EL (cell line): ENCODE measurements at regions not wholly inside any gene's neighbourhood (a gene's known extent, or its start where the extent isn't known, plus 50 kb on each side); places are given as distances from the start of the nearest gene placed in this dataset.

Experiments
- DNase-seq: peaks from one replicate; pipeline ENCODE4 v3.0.0-alpha.2; 2016

- DNase-seq, result no peak
These were observed 187.0 kb upstream of the ATP2B1 start for GRCh38 chr12:89895591-89895990.

GRCh38 chr12:89895101-89895500 lies 186.5 kb upstream of the ATP2B1 start:
- no peak for DNase-seq

- DNase-seq, result peak; percentile 85
These were observed 185.5 kb upstream of the ATP2B1 start for GRCh38 chr12:89893972-89894706.

- DNase-seq, result no peak
These were observed 183.8 kb upstream of the ATP2B1 start for GRCh38 chr12:89892436-89892835.

- DNase-seq, result no peak
These were observed 183.3 kb upstream of the ATP2B1 start for GRCh38 chr12:89891933-89892332.

GRCh38 chr12:89890161-89890560 lies 181.5 kb upstream of the ATP2B1 start:
- DNase-seq, result no peak

- DNase-seq, result peak; percentile 66
These were observed 180.4 kb upstream of the ATP2B1 start for GRCh38 chr12:89889062-89889461.

- DNase-seq, result no peak
These were observed 176.3 kb upstream of the ATP2B1 start for GRCh38 chr12:89884952-89885351.

- no peak for DNase-seq
These were observed 175.8 kb upstream of the ATP2B1 start for GRCh38 chr12:89884416-89884898.

- DNase-seq, result no peak
These were observed 175.2 kb upstream of the ATP2B1 start for GRCh38 chr12:89883630-89884389.

GRCh38 chr12:89882792-89883191 lies 174.2 kb upstream of the ATP2B1 start:
- DNase-seq, result no peak

GRCh38 chr12:89882050-89882449 lies 173.4 kb upstream of the ATP2B1 start:
- DNase-seq, result peak; percentile 46

GRCh38 chr12:89880690-89881350 lies 172.2 kb upstream of the ATP2B1 start:
- DNase-seq, result no peak

- no peak for DNase-seq
These were observed 171.1 kb upstream of the ATP2B1 start for GRCh38 chr12:89879766-89880165.

GRCh38 chr12:89878950-89879349 lies 170.3 kb upstream of the ATP2B1 start:
- DNase-seq, result no peak

- no peak for DNase-seq
These were observed 169.7 kb upstream of the ATP2B1 start for GRCh38 chr12:89878327-89878726.

GRCh38 chr12:89877671-89878070 lies 169.0 kb upstream of the ATP2B1 start:
- no peak for DNase-seq

GRCh38 chr12:89877136-89877535 lies 168.5 kb upstream of the ATP2B1 start:
- DNase-seq, result no peak

GRCh38 chr12:89875809-89876208 lies 167.2 kb upstream of the ATP2B1 start:
- no peak for DNase-seq

- peak; percentile 18 for DNase-seq
These were observed 166.6 kb upstream of the ATP2B1 start for GRCh38 chr12:89875225-89875624.

GRCh38 chr12:89874146-89874545 lies 165.5 kb upstream of the ATP2B1 start:
- no peak for DNase-seq

- DNase-seq, result no peak
These were observed 165.1 kb upstream of the ATP2B1 start for GRCh38 chr12:89873745-89874144.

GRCh38 chr12:89872922-89873630 lies 164.4 kb upstream of the ATP2B1 start:
- DNase-seq, result no peak
